Right ventricle myocardium superior (tissue), 1 donor: ENCODE measurements at regions not wholly inside any gene's neighbourhood (a gene's known extent, or its start where the extent isn't known, plus 50 kb on each side); places are given as distances from the start of the nearest gene placed in this dataset.

Source experiments
- ATAC-seq: fragments of 200-7000 bp; cut with Tn5 transposase; one replicate; pipeline ENCODE4 v1.9.1; 2020; ENCODE audit warnings: mild to moderate bottlenecking; ENCODE audit not compliant: poor library complexity
- DNase-seq: peaks from one replicate; pipeline ENCODE4 v3.0.0-alpha.2; 2020
- intact Hi-C: fragments of 100-400 bp; cut with DNase I; formaldehyde crosslinking; loops from one replicate; pipeline ENCODE4 v1.11.2; 2022
- donor health status: DM: no; HTN: yes; CAD: no; lungs with severe emphysema.

- intact Hi-C loops, result no loop called here
- DNase-seq (no peak), ATAC-seq (no peak)
These were observed 577.8 kb downstream of the MAFB start for GRCh38 chr20:40111282-40111681.

DNA sequence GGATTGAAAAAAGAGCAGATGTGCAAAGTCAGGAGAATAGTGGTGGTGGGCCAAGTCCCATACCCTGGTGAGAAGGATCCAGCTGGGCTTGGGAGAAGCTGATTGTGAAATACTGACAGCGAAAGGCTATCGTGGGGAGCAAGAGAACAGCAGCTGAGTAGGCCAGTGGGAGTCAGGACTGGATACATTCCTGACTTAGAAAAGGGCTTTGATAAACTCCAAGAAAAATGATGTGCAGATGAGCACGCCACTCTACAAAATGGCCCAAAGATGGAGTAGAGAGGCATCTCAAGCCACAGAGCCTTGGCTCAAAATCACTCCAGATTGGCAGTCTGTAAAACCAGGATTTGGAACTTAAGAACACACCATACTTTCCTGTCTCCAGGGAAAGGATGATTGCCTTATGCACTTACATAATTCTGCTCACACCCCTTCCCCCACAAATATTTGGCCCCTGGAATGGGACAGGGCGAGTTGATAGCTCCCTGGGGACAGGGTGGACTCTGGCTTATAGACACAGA, 578.7 kb downstream of the MAFB start:
- DNase-seq, result peak; percentile 43
- peak; percentile 92 for ATAC-seq
- intact Hi-C loops, result no loop called here

- no peak for ATAC-seq
- intact Hi-C loops, result no loop called here
- DNase-seq, result no peak
These were observed 579.9 kb downstream of the MAFB start for GRCh38 chr20:40109136-40109535.

DNA sequence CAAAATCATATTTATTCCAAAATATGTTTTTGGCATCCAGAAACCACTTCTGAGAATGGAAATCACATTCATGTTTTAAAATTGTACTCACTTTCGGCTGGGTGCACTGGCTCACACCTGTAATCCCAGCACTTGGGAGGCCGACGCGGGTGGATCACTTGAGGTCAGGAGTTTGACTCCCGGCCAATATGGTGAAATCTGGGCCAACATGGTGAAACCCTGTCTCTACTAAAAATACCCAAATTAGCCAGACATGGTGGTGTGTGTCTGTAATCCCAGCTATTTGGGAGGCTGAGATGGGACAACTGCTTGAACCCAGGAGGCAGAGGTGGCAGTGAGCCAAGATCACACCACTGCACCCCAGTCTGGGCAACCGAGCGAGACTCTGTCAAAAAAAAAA, 580.7 kb downstream of the MAFB start:
- no peak for ATAC-seq
- intact Hi-C loops, result no loop called here
- no peak for DNase-seq

- intact Hi-C loops, result no loop called here
These were observed 584.1 kb downstream of the MAFB start for GRCh38 chr20:40104959-40105358.

GRCh38 chr20:40103420-40103819, 585.6 kb downstream of the MAFB start:
- DNase-seq, result no peak
- intact Hi-C loops, result no loop called here
- ATAC-seq, result no peak

More at GRCh38 chr20:40104959-40105358, 584.1 kb downstream of the MAFB start:
- DNase-seq (no peak), ATAC-seq (no peak)

- no peak for ATAC-seq
- intact Hi-C loops, result no loop called here
These were observed 587.5 kb downstream of the MAFB start for GRCh38 chr20:40101560-40101959.

DNA sequence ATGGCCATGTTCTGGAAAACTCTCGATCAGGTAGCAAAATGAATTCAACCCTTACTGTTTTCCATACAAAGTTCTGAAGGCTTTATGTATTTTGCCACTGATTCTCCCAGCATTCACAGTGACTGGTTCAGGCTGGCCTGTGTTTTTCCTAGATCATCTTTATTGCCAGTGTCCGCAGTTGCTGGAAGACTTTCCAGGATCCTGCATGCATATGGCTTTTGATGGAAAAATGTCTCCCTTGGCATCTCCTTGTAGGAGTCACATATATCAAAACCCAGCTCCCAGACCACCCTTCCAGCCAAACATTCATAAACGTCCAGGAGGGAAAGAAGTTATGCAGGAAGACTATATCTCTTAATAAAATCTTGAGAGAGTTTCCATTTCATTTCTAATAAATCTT, 588.8 kb downstream of the MAFB start:
- ATAC-seq, result no peak
- no peak for DNase-seq
- intact Hi-C loops, result no loop called here

More at GRCh38 chr20:40101560-40101959, 587.5 kb downstream of the MAFB start:
- DNase-seq, result no peak

DNA sequence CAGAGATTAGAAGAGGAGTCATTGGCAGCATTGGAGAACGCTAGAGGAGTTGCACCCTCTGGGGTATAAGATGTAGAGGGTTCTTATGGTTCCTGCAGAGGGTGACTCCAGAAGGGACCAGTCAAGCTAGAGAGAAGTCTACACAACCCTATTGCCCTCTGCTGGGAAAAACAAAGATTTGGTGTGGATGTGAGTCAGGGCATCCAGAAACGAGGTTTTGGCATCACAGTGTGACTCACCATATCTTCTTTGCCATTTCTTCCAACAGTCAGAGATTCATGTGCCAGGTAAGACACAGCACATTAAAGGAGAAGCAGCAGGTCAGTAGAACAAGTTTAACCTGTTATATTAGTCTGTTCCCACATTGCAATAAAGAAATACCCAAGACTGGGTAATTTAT, 598.8 kb downstream of the MAFB start:
- ATAC-seq, result no peak
- intact Hi-C loops, result no loop called here

GRCh38 chr20:40087496-40087895, 601.5 kb downstream of the MAFB start:
- DNase-seq (no peak), ATAC-seq (no peak)
- intact Hi-C loops, result no loop called here

More for the DNA sequence above, 598.8 kb downstream of the MAFB start:
- no peak for DNase-seq

DNA sequence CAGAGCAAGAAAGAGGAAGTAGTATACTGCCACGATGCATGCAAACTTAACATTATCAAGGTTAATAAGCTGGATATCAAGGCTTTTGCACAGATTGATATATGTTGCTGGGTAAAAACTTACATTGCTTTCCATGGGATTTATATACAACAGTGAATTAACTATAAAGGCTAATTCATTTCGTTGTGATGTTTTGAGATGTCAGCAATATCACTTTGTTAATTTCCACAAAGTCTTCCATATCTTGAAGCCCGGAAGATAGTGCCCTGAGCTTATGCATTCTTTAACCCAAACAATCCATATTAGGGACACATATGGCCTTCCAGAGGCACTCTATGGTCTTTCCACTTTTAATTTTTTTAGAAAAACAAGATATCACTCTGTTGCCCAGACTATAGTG, 603.5 kb downstream of the MAFB start:
- intact Hi-C loops, result no loop called here
- no peak for ATAC-seq
- no peak for DNase-seq

DNA sequence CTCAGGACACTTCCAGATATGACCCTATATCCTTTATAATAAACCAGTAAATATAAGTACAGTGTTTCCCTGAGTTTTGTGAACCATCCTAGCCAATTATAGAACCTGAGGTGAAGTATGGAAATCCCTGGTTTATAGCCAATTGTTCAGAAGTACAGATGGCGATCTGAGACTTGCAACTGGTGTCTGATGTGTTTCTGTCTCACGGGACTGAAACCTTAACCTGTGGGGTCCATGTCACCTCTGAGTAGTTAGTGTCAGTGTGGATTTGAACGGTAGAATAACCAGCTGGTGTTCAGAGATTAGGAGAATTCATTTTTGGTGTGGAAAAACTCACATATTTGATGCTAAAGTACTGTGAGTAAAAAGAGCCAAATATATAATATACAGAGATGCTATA, 606.6 kb downstream of the MAFB start:
- no peak for ATAC-seq
- no peak for DNase-seq
- intact Hi-C loops, result no loop called here

DNA sequence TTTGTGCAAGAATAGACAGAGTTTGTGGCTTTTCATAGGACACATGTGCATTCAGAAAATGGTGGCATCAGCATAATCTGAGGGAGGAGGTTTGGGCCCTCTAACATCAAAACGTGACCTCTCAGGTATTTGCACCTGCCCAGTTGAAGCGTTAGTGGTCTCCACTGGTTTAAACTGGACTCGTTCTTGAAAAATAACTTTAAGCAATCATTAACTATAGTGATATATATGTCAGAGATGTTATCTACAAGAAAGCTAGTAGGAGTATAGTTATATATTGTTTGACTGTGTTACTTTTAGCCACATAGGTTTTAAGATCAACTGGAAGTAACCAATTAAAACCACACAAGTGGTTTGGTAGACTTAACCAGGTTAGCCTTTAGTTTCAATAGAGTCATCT, 607.4 kb downstream of the MAFB start:
- intact Hi-C loops, result no loop called here
- no peak for ATAC-seq
- no peak for DNase-seq

- no peak for DNase-seq
- intact Hi-C loops, result no loop called here
- no peak for ATAC-seq
These were observed 608.9 kb downstream of the MAFB start for GRCh38 chr20:40080041-40080652.

GRCh38 chr20:40073535-40074111, 615.4 kb downstream of the MAFB start:
- intact Hi-C loops, result no loop called here
- ATAC-seq, result peak; percentile 59

GRCh38 chr20:40072907-40073306, 616.1 kb downstream of the MAFB start:
- DNase-seq, result no peak
- no peak for ATAC-seq
- intact Hi-C loops, result no loop called here

More at GRCh38 chr20:40073535-40074111, 615.4 kb downstream of the MAFB start:
- no peak for DNase-seq

GRCh38 chr20:40056171-40056570, 632.9 kb downstream of the MAFB start:
- no peak for ATAC-seq
- intact Hi-C loops, result no loop called here
- DNase-seq, result no peak

DNA sequence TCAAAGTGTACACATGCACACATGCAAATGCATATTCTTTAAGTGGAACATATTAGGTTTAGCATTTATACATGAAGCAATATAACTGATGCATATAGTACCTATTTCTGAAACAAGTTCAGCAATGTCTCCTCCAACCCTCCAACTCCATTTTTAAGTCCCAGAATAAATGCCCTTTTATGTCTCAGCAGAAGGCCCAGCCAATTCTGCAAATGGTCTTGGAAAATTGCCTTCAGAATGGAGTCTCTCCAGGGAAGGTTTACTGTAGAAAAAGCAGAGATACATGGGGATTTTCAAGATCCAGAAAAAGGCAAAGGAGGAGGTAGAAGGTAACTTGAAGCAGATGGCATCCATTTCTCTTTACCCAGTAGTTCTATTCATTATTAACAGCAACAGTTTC, 633.3 kb downstream of the MAFB start:
- intact Hi-C loops, result no loop called here
- no peak for ATAC-seq

GRCh38 chr20:40054311-40054710, 634.7 kb downstream of the MAFB start:
- ATAC-seq (no peak), DNase-seq (no peak)
- intact Hi-C loops, result no loop called here

More for the DNA sequence above, 633.3 kb downstream of the MAFB start:
- no peak for DNase-seq

DNA sequence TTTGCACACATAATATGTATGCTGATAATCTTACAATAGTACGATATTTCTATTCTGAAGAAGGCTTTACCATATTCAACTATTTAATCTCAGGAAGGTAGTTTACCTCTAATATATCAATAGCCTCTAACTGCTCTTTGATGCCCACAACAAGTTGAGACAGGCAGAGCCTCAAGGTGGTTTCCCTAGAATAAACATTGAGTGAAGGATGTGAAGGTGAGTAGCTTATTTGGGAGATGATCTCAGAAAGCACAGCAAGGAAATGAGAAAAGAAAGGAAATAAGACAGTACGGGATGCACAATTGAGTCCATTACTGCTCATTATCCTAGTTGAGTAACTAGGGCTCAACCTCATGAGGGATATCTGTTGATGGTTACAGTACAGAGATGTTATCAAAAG, 638.4 kb downstream of the MAFB start:
- intact Hi-C loops, result no loop called here
- DNase-seq (no peak), ATAC-seq (no peak)

GRCh38 chr20:40049854-40050253, 639.2 kb downstream of the MAFB start:
- intact Hi-C loops, result no loop called here
- DNase-seq (no peak), ATAC-seq (peak; percentile 53)
